ENCODE measurements at regions not wholly inside any gene's neighbourhood (a gene's known extent, or its start where the extent isn't known, plus 50 kb on each side); places are given as distances from the start of the nearest gene placed in this dataset.

- Mint-ChIP-seq H3K27ac (no peak overlapping the region), H3K9me3 (no peaks in the 10 kb centered on the region), H3K4me1 (ENCODE audit: low read depth) (no peaks in the 10 kb centered on the region), H3K36me3 (ENCODE audit: low read depth) (no peaks in the 10 kb centered on the region), H3K4me3 (no peak overlapping the region), H3K27me3 (peaks cover 1% of the 10 kb centered on the region)
- ATAC-seq, result no peak
- no peak for DNase-seq
- TF ChIP-seq CTCF (IDR thresholded peaks at IDR 0.05), result no peak
- intact Hi-C loops (cut with micrococcal nuclease), result no loop called here
- CTCF ChIA-PET, result no interaction called here
- POLR2A ChIA-PET, result interaction anchor here (0.7 kb wide), 1 partner anchor 196 kb away, joined by 3 read pairs; no protein-coding TSS in a partner anchor
Measured at GRCh38 chr5:168156170-168156569, 135.3 kb upstream of the WWC1 start.

- no peak for DNase-seq
- intact Hi-C loops (cut with micrococcal nuclease), result no loop called here
- Mint-ChIP-seq H3K4me3 (no peak overlapping the region), H3K27me3 (peaks cover 1% of the 10 kb centered on the region), H3K4me1 (ENCODE audit: low read depth) (no peaks in the 10 kb centered on the region), H3K27ac (no peak overlapping the region), H3K36me3 (ENCODE audit: low read depth) (no peaks in the 10 kb centered on the region), H3K9me3 (no peaks in the 10 kb centered on the region)
- TF ChIP-seq CTCF (IDR thresholded peaks at IDR 0.05), result no peak
- ChIA-PET CTCF (no interaction called here), POLR2A (no interaction called here)
- no peak for ATAC-seq
Measured at GRCh38 chr5:168157141-168157540, 134.3 kb upstream of the WWC1 start.

- ATAC-seq (no peak), DNase-seq (no peak)
- ChIA-PET CTCF (no interaction called here), POLR2A (no interaction called here)
- Mint-ChIP-seq H3K27me3 (peaks cover 1% of the 10 kb centered on the region), H3K4me3 (no peak overlapping the region), H3K9me3 (no peaks in the 10 kb centered on the region), H3K27ac (no peak overlapping the region), H3K36me3 (ENCODE audit: low read depth) (no peaks in the 10 kb centered on the region), H3K4me1 (ENCODE audit: low read depth) (no peaks in the 10 kb centered on the region)
- no peak for TF ChIP-seq CTCF (IDR thresholded peaks at IDR 0.05)
- intact Hi-C loops (cut with micrococcal nuclease), result no loop called here
Measured at GRCh38 chr5:168159425-168159824, 132.0 kb upstream of the WWC1 start.

- Mint-ChIP-seq H3K4me3 (no peak overlapping the region), H3K4me1 (ENCODE audit: low read depth) (no peaks in the 10 kb centered on the region), H3K27me3 (no peaks in the 10 kb centered on the region), H3K36me3 (ENCODE audit: low read depth) (no peaks in the 10 kb centered on the region), H3K27ac (no peak overlapping the region), H3K9me3 (no peaks in the 10 kb centered on the region)
- ATAC-seq (no peak), DNase-seq (no peak)
- POLR2A ChIA-PET, result no interaction called here
- intact Hi-C loops (cut with micrococcal nuclease), result no loop called here
- TF ChIP-seq CTCF (IDR thresholded peaks at IDR 0.05), result no peak
- CTCF ChIA-PET, result no interaction called here
Measured at GRCh38 chr5:168162464-168162863, 129.0 kb upstream of the WWC1 start.

- POLR2A ChIA-PET, result no interaction called here
- CTCF ChIA-PET, result interaction anchor here (0.6 kb wide), 1 partner anchor 1105 kb away, joined by 3 read pairs; no protein-coding TSS in a partner anchor
- DNase-seq (no peak), ATAC-seq (no peak)
- Mint-ChIP-seq H3K27ac (no peak overlapping the region), H3K36me3 (ENCODE audit: low read depth) (no peaks in the 10 kb centered on the region), H3K4me1 (ENCODE audit: low read depth) (no peaks in the 10 kb centered on the region), H3K4me3 (no peak overlapping the region), H3K9me3 (no peaks in the 10 kb centered on the region), H3K27me3 (peaks cover 2% of the 10 kb centered on the region)
- no peak for TF ChIP-seq CTCF (IDR thresholded peaks at IDR 0.05)
- intact Hi-C loops (cut with micrococcal nuclease), result no loop called here
Measured at GRCh38 chr5:168163966-168164365, 127.5 kb upstream of the WWC1 start.

Measured in activated CD8-positive, alpha-beta T cell treated with anti-CD3 and anti-CD28 coated beads for 36 hours (primary cell).